ENCODE measurements at regions not wholly inside any gene's neighbourhood (a gene's known extent, or its start where the extent isn't known, plus 50 kb on each side); places are given as distances from the start of the nearest gene placed in this dataset.

DNA sequence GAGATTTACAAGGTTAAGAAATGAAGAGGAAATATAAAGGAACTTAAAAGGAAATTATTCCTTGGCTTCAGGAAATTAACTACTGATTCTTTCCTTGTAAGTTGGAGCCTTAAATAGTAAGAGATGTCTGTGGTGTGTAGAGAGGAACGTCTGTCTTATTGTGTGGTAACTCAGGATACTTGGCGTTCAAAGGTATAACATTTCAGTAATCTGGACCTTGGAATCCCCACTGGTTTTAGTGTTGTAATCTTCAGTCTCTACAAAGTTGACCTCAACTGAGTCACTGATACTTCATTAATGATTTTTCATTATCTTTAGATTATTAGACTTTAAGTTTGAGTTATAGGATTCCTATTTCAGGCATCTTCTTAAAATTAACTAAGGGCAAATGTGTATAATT, 79.1 kb upstream of the LSM6 start:
- Histone ChIP-seq H3K36me3 (ENCODE audit: control insufficient read depth, insufficient read depth, low read length) (no peaks in the 10 kb centered on the region), H3K4me3 (ENCODE audit: low read depth in 2 of 2, low read length in 2 of 2) (no peak overlapping the region), H3K27ac (ENCODE audit: low read length) (no peak overlapping the region), H3K9me3 (ENCODE audit: control insufficient read depth, insufficient read depth, low read depth, low read length) (no peaks in the 10 kb centered on the region), H3K4me1 (ENCODE audit: control insufficient read depth, insufficient read depth, low read length) (no peaks in the 10 kb centered on the region), H3K27me3 (ENCODE audit: control insufficient read depth, insufficient read depth, low read length) (no peaks in the 10 kb centered on the region)
- ChIA-PET CTCF (interaction anchor here (0.6 kb wide), 1 partner anchor 546 kb away, joined by 3 read pairs; no protein-coding TSS in a partner anchor), POLR2A (no interaction called here)
- DNase-seq (ENCODE audit: low read depth, low spot score) (no peak), ATAC-seq (no peak)
- TF ChIP-seq SIN3A (IDR thresholded peaks at IDR 0.05; ENCODE audit: borderline replicate concordance, insufficient read depth, low read depth, low read length): no peak
- no peak for TF ChIP-seq TCF7L2 (IDR thresholded peaks at IDR 0.05; ENCODE audit: low read depth, low read length)
- TF ChIP-seq, protein P1, sequence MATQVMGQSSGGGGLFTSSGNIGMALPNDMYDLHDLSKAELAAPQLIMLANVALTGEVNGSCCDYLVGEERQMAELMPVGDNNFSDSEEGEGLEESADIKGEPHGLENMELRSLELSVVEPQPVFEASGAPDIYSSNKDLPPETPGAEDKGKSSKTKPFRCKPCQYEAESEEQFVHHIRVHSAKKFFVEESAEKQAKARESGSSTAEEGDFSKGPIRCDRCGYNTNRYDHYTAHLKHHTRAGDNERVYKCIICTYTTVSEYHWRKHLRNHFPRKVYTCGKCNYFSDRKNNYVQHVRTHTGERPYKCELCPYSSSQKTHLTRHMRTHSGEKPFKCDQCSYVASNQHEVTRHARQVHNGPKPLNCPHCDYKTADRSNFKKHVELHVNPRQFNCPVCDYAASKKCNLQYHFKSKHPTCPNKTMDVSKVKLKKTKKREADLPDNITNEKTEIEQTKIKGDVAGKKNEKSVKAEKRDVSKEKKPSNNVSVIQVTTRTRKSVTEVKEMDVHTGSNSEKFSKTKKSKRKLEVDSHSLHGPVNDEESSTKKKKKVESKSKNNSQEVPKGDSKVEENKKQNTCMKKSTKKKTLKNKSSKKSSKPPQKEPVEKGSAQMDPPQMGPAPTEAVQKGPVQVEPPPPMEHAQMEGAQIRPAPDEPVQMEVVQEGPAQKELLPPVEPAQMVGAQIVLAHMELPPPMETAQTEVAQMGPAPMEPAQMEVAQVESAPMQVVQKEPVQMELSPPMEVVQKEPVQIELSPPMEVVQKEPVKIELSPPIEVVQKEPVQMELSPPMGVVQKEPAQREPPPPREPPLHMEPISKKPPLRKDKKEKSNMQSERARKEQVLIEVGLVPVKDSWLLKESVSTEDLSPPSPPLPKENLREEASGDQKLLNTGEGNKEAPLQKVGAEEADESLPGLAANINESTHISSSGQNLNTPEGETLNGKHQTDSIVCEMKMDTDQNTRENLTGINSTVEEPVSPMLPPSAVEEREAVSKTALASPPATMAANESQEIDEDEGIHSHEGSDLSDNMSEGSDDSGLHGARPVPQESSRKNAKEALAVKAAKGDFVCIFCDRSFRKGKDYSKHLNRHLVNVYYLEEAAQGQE (IDR thresholded peaks at IDR 0.05; ENCODE audit: insufficient read depth in 1 of 2, low read depth in 2 of 2, low read length in 1 of 2): no peak
- TF ChIP-seq, protein P2, sequence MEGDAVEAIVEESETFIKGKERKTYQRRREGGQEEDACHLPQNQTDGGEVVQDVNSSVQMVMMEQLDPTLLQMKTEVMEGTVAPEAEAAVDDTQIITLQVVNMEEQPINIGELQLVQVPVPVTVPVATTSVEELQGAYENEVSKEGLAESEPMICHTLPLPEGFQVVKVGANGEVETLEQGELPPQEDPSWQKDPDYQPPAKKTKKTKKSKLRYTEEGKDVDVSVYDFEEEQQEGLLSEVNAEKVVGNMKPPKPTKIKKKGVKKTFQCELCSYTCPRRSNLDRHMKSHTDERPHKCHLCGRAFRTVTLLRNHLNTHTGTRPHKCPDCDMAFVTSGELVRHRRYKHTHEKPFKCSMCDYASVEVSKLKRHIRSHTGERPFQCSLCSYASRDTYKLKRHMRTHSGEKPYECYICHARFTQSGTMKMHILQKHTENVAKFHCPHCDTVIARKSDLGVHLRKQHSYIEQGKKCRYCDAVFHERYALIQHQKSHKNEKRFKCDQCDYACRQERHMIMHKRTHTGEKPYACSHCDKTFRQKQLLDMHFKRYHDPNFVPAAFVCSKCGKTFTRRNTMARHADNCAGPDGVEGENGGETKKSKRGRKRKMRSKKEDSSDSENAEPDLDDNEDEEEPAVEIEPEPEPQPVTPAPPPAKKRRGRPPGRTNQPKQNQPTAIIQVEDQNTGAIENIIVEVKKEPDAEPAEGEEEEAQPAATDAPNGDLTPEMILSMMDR (IDR thresholded peaks at IDR 0.05): no peak
- no peak for TF ChIP-seq POLR2AphosphoS5 (IDR thresholded peaks at IDR 0.05; ENCODE audit: low read depth, low read length)
- intact Hi-C loops (cut with micrococcal nuclease; ENCODE audit: unreplicated experiment): no loop called here
- in situ Hi-C loops (cut with HindIII; ENCODE audit: low pct_unique_long_range_greater_than_20kb, low sequenced_read_pairs): no loop called here
- BruUV-seq (replicated peaks): no TSS peak

DNA sequence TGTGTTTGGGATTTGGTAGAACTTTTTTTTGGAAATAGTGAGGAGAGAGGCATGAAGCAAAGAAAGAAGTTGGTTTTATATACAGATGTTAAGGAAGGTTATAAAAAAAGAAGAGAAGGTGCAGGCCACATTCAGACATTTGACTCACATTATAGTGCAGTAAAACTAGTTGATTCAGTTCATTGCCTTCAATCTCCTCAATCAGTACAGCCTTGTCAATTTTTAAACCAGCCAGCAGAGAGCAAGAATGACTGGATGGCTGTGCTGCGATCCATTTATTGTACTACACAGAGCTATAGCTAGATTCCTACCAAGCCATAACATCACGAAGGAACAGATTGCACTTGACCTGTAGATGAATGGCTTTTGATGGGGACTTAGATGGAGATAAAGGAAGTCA, 79.7 kb upstream of the LSM6 start:
- BruUV-seq (replicated peaks): no TSS peak
- in situ Hi-C loops (cut with HindIII; ENCODE audit: low pct_unique_long_range_greater_than_20kb, low sequenced_read_pairs): no loop called here
- Histone ChIP-seq H3K27ac (ENCODE audit: low read length) (no peak overlapping the region), H3K36me3 (ENCODE audit: control insufficient read depth, insufficient read depth, low read length) (no peaks in the 10 kb centered on the region), H3K4me3 (ENCODE audit: low read depth in 2 of 2, low read length in 2 of 2) (no peak overlapping the region), H3K4me1 (ENCODE audit: control insufficient read depth, insufficient read depth, low read length) (no peaks in the 10 kb centered on the region), H3K9me3 (ENCODE audit: control insufficient read depth, insufficient read depth, low read depth, low read length) (no peaks in the 10 kb centered on the region), H3K27me3 (ENCODE audit: control insufficient read depth, insufficient read depth, low read length) (no peaks in the 10 kb centered on the region)
- no peak for DNase-seq (ENCODE audit: low read depth, low spot score)
- POLR2A ChIA-PET: no interaction called here
- TF ChIP-seq POLR2AphosphoS5 (IDR thresholded peaks at IDR 0.05; ENCODE audit: low read depth, low read length) (no peak), SIN3A (IDR thresholded peaks at IDR 0.05; ENCODE audit: borderline replicate concordance, insufficient read depth, low read depth, low read length) (no peak), TCF7L2 (IDR thresholded peaks at IDR 0.05; ENCODE audit: low read depth, low read length) (no peak)
- TF ChIP-seq, protein P1 (IDR thresholded peaks at IDR 0.05; ENCODE audit: insufficient read depth in 1 of 2, low read depth in 2 of 2, low read length in 1 of 2): no peak
- TF ChIP-seq, protein P2 (IDR thresholded peaks at IDR 0.05): no peak
- intact Hi-C loops (cut with micrococcal nuclease; ENCODE audit: unreplicated experiment): no loop called here
- no peak for ATAC-seq
- CTCF ChIA-PET: interaction anchor here (0.6 kb wide), 1 partner anchor 547 kb away, joined by 3 read pairs; no protein-coding TSS in a partner anchor
